ENCODE measurements at regions not wholly inside any gene's neighbourhood (a gene's known extent, or its start where the extent isn't known, plus 50 kb on each side); places are given as distances from the start of the nearest gene placed in this dataset.
A peak's percentile ranks its signal among the peaks of the same experiment; 100 is the strongest.

DNA sequence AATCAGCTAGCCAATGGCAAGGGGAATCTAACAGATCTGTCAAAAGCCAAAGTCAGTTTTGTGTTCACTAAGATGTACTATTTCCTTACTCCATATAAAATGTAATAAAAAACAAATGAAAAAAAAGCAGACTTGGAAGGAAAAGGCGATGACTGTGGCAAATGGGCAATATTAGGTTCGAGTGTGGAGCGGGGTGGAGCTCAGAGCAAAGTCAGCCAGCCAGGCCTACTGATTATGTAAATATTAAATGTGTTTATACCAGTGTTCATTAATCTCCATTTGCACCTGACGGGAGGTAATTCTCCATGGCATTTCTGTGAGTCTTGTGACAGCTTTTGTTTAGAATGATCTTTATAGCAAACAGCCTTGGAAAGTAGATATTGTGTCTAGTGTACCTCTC is 96.2 kb upstream of the KCNMB2 start:
- Histone ChIP-seq H3K4me3 (ENCODE audit: low read depth in 1 of 3, low read length in 3 of 3) (no peak overlapping the region), H3K27ac (ENCODE audit: low read depth in 1 of 2, low read length in 2 of 2) (no peak overlapping the region), H3K4me1 (ENCODE audit: control insufficient read depth in 4 of 4, insufficient read depth in 4 of 4, low read length in 3 of 4) (no peaks in the 10 kb centered on the region), H3K36me3 (ENCODE audit: control insufficient read depth in 4 of 4, insufficient read depth in 3 of 4, low read depth in 1 of 4, low read length in 3 of 4) (no peaks in the 10 kb centered on the region), H3K9me3 (ENCODE audit: control insufficient read depth in 4 of 4, low read length in 3 of 4) (no peaks in the 10 kb centered on the region), H3K9ac (ENCODE audit: low read depth in 1 of 2, low read length in 2 of 2) (no peak overlapping the region), H3K27me3 (ENCODE audit: control insufficient read depth in 4 of 4, insufficient read depth in 4 of 4, low read length in 3 of 4) (no peaks in the 10 kb centered on the region)
- no peak for DNase-seq (ENCODE audit: low spot score)
- TF ChIP-seq TAF1 (conservative IDR thresholded peaks at IDR 0.05) (no peak), HNF4G (IDR thresholded peaks at IDR 0.05) (no peak)
- 87% methylated on average over 4 of the region's 4 CpGs for WGBS

DNA sequence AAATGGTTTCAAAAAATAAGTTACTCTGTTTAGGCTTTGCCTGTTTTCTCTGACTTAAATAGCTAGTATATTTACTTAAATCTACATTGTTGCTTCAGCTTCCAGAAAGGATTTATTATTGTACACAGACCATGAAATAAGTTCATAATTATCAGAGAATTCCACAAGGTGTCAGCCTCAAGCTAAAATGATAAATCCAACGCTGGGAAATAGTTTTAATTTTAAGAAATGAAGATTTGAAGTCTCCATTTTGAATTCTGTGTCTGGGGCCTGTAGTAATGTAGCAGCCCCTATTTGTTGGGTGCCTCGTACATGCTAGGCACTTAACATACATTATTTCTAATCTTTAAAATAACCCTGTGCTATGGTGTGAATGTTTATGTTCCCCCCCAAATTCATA is 92.6 kb upstream of the KCNMB2 start:
- no peak for DNase-seq (ENCODE audit: low spot score)

DNA sequence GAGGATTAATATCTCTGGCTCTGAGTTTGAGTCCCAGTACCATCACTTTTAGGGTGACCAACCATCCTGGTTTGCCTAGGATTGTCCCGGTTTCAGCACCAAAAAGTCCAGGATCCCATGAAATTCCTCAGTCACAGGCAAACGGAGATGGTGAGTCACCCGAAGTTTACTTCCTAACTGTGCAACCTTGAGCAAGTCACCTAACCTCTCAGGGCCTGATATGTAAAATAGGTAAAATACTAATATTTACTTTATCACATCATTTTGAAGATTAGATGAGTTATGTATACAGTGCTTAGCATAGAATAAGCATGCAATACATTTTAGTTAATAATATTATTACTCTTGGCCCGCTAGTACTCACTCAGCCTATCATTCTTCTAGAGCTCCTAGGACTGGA is 91.1 kb upstream of the KCNMB2 start:
- Histone ChIP-seq H3K36me3 (ENCODE audit: control insufficient read depth in 4 of 4, insufficient read depth in 3 of 4, low read depth in 1 of 4, low read length in 3 of 4) (no peaks in the 10 kb centered on the region), H3K27me3 (ENCODE audit: control insufficient read depth in 4 of 4, insufficient read depth in 4 of 4, low read length in 3 of 4) (no peaks in the 10 kb centered on the region), H3K9ac (ENCODE audit: low read depth in 1 of 2, low read length in 2 of 2) (no peak overlapping the region), H3K4me1 (ENCODE audit: control insufficient read depth in 4 of 4, insufficient read depth in 4 of 4, low read length in 3 of 4) (no peaks in the 10 kb centered on the region), H3K4me3 (ENCODE audit: low read depth in 1 of 3, low read length in 3 of 3) (no peak overlapping the region), H3K27ac (ENCODE audit: low read depth in 1 of 2, low read length in 2 of 2) (no peak overlapping the region), H3K9me3 (ENCODE audit: control insufficient read depth in 4 of 4, low read length in 3 of 4) (no peaks in the 10 kb centered on the region)
- TF ChIP-seq, protein P1, sequence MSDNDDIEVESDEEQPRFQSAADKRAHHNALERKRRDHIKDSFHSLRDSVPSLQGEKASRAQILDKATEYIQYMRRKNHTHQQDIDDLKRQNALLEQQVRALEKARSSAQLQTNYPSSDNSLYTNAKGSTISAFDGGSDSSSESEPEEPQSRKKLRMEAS (IDR thresholded peaks at IDR 0.05): no peak
- TF ChIP-seq, protein P2, sequence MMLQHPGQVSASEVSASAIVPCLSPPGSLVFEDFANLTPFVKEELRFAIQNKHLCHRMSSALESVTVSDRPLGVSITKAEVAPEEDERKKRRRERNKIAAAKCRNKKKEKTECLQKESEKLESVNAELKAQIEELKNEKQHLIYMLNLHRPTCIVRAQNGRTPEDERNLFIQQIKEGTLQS (IDR thresholded peaks at IDR 0.05): no peak
- TF ChIP-seq, protein P3, sequence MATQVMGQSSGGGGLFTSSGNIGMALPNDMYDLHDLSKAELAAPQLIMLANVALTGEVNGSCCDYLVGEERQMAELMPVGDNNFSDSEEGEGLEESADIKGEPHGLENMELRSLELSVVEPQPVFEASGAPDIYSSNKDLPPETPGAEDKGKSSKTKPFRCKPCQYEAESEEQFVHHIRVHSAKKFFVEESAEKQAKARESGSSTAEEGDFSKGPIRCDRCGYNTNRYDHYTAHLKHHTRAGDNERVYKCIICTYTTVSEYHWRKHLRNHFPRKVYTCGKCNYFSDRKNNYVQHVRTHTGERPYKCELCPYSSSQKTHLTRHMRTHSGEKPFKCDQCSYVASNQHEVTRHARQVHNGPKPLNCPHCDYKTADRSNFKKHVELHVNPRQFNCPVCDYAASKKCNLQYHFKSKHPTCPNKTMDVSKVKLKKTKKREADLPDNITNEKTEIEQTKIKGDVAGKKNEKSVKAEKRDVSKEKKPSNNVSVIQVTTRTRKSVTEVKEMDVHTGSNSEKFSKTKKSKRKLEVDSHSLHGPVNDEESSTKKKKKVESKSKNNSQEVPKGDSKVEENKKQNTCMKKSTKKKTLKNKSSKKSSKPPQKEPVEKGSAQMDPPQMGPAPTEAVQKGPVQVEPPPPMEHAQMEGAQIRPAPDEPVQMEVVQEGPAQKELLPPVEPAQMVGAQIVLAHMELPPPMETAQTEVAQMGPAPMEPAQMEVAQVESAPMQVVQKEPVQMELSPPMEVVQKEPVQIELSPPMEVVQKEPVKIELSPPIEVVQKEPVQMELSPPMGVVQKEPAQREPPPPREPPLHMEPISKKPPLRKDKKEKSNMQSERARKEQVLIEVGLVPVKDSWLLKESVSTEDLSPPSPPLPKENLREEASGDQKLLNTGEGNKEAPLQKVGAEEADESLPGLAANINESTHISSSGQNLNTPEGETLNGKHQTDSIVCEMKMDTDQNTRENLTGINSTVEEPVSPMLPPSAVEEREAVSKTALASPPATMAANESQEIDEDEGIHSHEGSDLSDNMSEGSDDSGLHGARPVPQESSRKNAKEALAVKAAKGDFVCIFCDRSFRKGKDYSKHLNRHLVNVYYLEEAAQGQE (IDR thresholded peaks at IDR 0.05): no peak
- TF ChIP-seq HNF4G (IDR thresholded peaks at IDR 0.05) (no peak), FOXA1 (IDR thresholded peaks at IDR 0.05) (no peak), GABPA (IDR thresholded peaks at IDR 0.05 in 1 of 2, conservative IDR thresholded peaks at IDR 0.05 in 1 of 2) (no peak)
- no peak for DNase-seq (ENCODE audit: low spot score)
- 88% methylated on average over 4 of the region's 4 CpGs for WGBS

More for the DNA sequence above, 92.6 kb upstream of the KCNMB2 start:
- TF ChIP-seq RAD21 (IDR thresholded peaks at IDR 0.05): peak in 1 of 2 donors; percentile 15
- TF ChIP-seq HNF4G (IDR thresholded peaks at IDR 0.05): no peak
- Histone ChIP-seq H3K27ac (ENCODE audit: low read depth in 1 of 2, low read length in 2 of 2) (no peak overlapping the region), H3K9me3 (ENCODE audit: control insufficient read depth in 4 of 4, low read length in 3 of 4) (no peaks in the 10 kb centered on the region), H3K4me1 (ENCODE audit: control insufficient read depth in 4 of 4, insufficient read depth in 4 of 4, low read length in 3 of 4) (no peaks in the 10 kb centered on the region), H3K27me3 (ENCODE audit: control insufficient read depth in 4 of 4, insufficient read depth in 4 of 4, low read length in 3 of 4) (no peaks in the 10 kb centered on the region), H3K9ac (ENCODE audit: low read depth in 1 of 2, low read length in 2 of 2) (no peak overlapping the region), H3K4me3 (ENCODE audit: low read depth in 1 of 3, low read length in 3 of 3) (no peak overlapping the region), H3K36me3 (ENCODE audit: control insufficient read depth in 4 of 4, insufficient read depth in 3 of 4, low read depth in 1 of 4, low read length in 3 of 4) (no peaks in the 10 kb centered on the region)
- 69% methylated on average over 2 of the region's 2 CpGs for WGBS

DNA sequence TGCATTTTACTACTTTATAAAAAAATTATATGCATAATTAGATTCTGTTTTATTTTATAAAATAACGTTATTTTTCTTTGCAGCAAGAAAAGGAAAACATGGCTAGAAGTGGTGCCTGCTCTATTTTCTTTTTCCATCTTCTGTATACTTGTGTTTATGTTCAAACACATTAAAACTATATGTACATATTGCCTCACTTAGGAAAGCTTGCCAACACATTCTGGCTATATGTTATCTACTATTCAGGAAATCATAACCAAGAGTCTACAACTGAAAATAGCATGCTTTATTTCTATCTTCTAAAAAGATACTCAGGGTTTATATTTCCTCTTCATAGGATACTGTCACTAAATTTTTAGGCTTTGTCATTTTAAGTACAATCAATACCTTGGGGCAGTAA is 90.2 kb upstream of the KCNMB2 start:
- H3K4me3 ChIP-seq (ENCODE audit: low read depth in 1 of 3, low read length in 3 of 3): no peak overlapping the region
- no peaks in the 10 kb centered on the region for H3K27me3 ChIP-seq (ENCODE audit: control insufficient read depth in 4 of 4, insufficient read depth in 4 of 4, low read length in 3 of 4)
- H3K27ac ChIP-seq (ENCODE audit: low read depth in 1 of 2, low read length in 2 of 2): no peak overlapping the region
- no peaks in the 10 kb centered on the region for H3K36me3 ChIP-seq (ENCODE audit: control insufficient read depth in 4 of 4, insufficient read depth in 3 of 4, low read depth in 1 of 4, low read length in 3 of 4)
- DNase-seq (ENCODE audit: low spot score): no peak
- no peaks in the 10 kb centered on the region for H3K4me1 ChIP-seq (ENCODE audit: control insufficient read depth in 4 of 4, insufficient read depth in 4 of 4, low read length in 3 of 4)
- no peaks in the 10 kb centered on the region for H3K9me3 ChIP-seq (ENCODE audit: control insufficient read depth in 4 of 4, low read length in 3 of 4)
- 63% methylated on average over 1 of the region's 1 CpG for WGBS
- H3K9ac ChIP-seq (ENCODE audit: low read depth in 1 of 2, low read length in 2 of 2): no peak overlapping the region
- TF ChIP-seq RAD21 (IDR thresholded peaks at IDR 0.05): no peak
- no peak for TF ChIP-seq YY1 (IDR thresholded peaks at IDR 0.05)
- no peak for TF ChIP-seq TAF1 (conservative IDR thresholded peaks at IDR 0.05)
- TF ChIP-seq, protein P1 (IDR thresholded peaks at IDR 0.05): no peak
- TF ChIP-seq EGR1 (IDR thresholded peaks at IDR 0.05; ENCODE audit: low read depth in 2 of 2): no peak
- TF ChIP-seq HNF4A (conservative IDR thresholded peaks at IDR 0.05): no peak
- no peak for TF ChIP-seq RXRA (IDR thresholded peaks at IDR 0.05)
- TF ChIP-seq, protein P2 (IDR thresholded peaks at IDR 0.05): no peak
- TF ChIP-seq SP1 (IDR thresholded peaks at IDR 0.05): no peak
- TF ChIP-seq HNF4G (IDR thresholded peaks at IDR 0.05): no peak
- no peak for TF ChIP-seq NR2F2 (IDR thresholded peaks at IDR 0.05)
- TF ChIP-seq, protein P4, sequence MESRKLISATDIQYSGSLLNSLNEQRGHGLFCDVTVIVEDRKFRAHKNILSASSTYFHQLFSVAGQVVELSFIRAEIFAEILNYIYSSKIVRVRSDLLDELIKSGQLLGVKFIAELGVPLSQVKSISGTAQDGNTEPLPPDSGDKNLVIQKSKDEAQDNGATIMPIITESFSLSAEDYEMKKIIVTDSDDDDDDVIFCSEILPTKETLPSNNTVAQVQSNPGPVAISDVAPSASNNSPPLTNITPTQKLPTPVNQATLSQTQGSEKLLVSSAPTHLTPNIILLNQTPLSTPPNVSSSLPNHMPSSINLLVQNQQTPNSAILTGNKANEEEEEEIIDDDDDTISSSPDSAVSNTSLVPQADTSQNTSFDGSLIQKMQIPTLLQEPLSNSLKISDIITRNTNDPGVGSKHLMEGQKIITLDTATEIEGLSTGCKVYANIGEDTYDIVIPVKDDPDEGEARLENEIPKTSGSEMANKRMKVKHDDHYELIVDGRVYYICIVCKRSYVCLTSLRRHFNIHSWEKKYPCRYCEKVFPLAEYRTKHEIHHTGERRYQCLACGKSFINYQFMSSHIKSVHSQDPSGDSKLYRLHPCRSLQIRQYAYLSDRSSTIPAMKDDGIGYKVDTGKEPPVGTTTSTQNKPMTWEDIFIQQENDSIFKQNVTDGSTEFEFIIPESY (IDR thresholded peaks at IDR 0.05): no peak
- TF ChIP-seq FOXA2 (IDR thresholded peaks at IDR 0.05): no peak
- TF ChIP-seq JUND (IDR thresholded peaks at IDR 0.05): no peak
